ENCODE measurements at regions not wholly inside any gene's neighbourhood (a gene's known extent, or its start where the extent isn't known, plus 50 kb on each side); places are given as distances from the start of the nearest gene placed in this dataset.

- peak overlapping the region; percentile 23; the same call in 1 of the 2 replicates for H2AFZ ChIP-seq (ENCODE audit: low read depth, low read length)
- peaks cover 78% of the 10 kb centered on the region for H3K4me1 ChIP-seq (ENCODE audit: insufficient read depth, low read length)
- H3K79me2 ChIP-seq (ENCODE audit: insufficient read depth, low read length), result peaks cover 16% of the 10 kb centered on the region; the same call in 1 of the 2 replicates
- H3K36me3 ChIP-seq (ENCODE audit: insufficient read depth, low read length), result no peaks in the 10 kb centered on the region
- TF ChIP-seq CTCF (IDR thresholded peaks at IDR 0.05; ENCODE audit: borderline replicate concordance, extremely low read depth, low read length, poor library complexity, severe bottlenecking) (peak; percentile 69), EZH2 (IDR thresholded peaks at IDR 0.05; ENCODE audit: borderline replicate concordance, low read depth, low read length, severe bottlenecking) (no peak)
- H3K4me2 ChIP-seq (ENCODE audit: insufficient read depth, low read length), result peak overlapping the region; percentile 1
- peak; percentile 83 for DNase-seq
- peaks cover 3% of the 10 kb centered on the region for H3K9me3 ChIP-seq (ENCODE audit: insufficient read depth, low read length, severe bottlenecking)
- H3K27me3 ChIP-seq (ENCODE audit: insufficient read depth, low read length, poor library complexity), result no peaks in the 10 kb centered on the region
- no peaks in the 10 kb centered on the region for H4K20me1 ChIP-seq (ENCODE audit: insufficient read depth, low read length)
- H3K27ac ChIP-seq (ENCODE audit: low read length), result peak overlapping the region; percentile 98
- peak overlapping the region in 1 of 2 experiments; percentile 21; a peak in 1 of 4 replicates for H3K4me3 ChIP-seq (ENCODE audit: low read depth in 1 of 2, low read length in 2 of 2)
- peak; percentile 54 for ATAC-seq (ENCODE audit: insufficient read depth, low read depth)
- peak overlapping the region; percentile 59 for H3K9ac ChIP-seq (ENCODE audit: low read depth, low read length)
Observed at GRCh38 chr1:199221371-199222150, 582.7 kb downstream of the PTPRC start.

- no peak for DNase-seq
- H3K4me1 ChIP-seq (ENCODE audit: insufficient read depth, low read length), result peaks cover 59% of the 10 kb centered on the region
Observed at GRCh38 chr1:199223936-199224335, 585.1 kb downstream of the PTPRC start.

GRCh38 chr1:199226163-199226562, 587.3 kb downstream of the PTPRC start:
- H4K20me1 ChIP-seq (ENCODE audit: insufficient read depth, low read length), result no peaks in the 10 kb centered on the region
- H3K9ac ChIP-seq (ENCODE audit: low read depth, low read length), result peak overlapping the region; percentile 22
- no peak for DNase-seq
- no peaks in the 10 kb centered on the region for H3K27me3 ChIP-seq (ENCODE audit: insufficient read depth, low read length, poor library complexity)
- H3K27ac ChIP-seq (ENCODE audit: low read length), result peak overlapping the region; percentile 59
- no peak overlapping the region for H3K4me3 ChIP-seq (ENCODE audit: low read depth in 1 of 2, low read length in 2 of 2)
- peak overlapping the region; percentile 38 for H3K4me2 ChIP-seq (ENCODE audit: insufficient read depth, low read length)
- H3K36me3 ChIP-seq (ENCODE audit: insufficient read depth, low read length), result no peaks in the 10 kb centered on the region
- peak; percentile 27; the same call in 2 of the 3 replicates for ATAC-seq (ENCODE audit: insufficient read depth, low read depth)
- H3K9me3 ChIP-seq (ENCODE audit: insufficient read depth, low read length, severe bottlenecking), result peaks cover 3% of the 10 kb centered on the region
- TF ChIP-seq CTCF (IDR thresholded peaks at IDR 0.05; ENCODE audit: borderline replicate concordance, extremely low read depth, low read length, poor library complexity, severe bottlenecking) (no peak), EZH2 (IDR thresholded peaks at IDR 0.05; ENCODE audit: borderline replicate concordance, low read depth, low read length, severe bottlenecking) (no peak)
- peaks cover 36% of the 10 kb centered on the region for H3K4me1 ChIP-seq (ENCODE audit: insufficient read depth, low read length)
- no peaks in the 10 kb centered on the region; the same call in 1 of the 2 replicates for H3K79me2 ChIP-seq (ENCODE audit: insufficient read depth, low read length)
- H2AFZ ChIP-seq (ENCODE audit: low read depth, low read length), result peak overlapping the region; percentile 40; the same call in 1 of the 2 replicates

More at GRCh38 chr1:199223936-199224335, 585.1 kb downstream of the PTPRC start:
- Histone ChIP-seq H3K27ac (ENCODE audit: low read length) (no peak overlapping the region), H3K36me3 (ENCODE audit: insufficient read depth, low read length) (no peaks in the 10 kb centered on the region), H3K9me3 (ENCODE audit: insufficient read depth, low read length, severe bottlenecking) (peaks cover 3% of the 10 kb centered on the region), H3K4me2 (ENCODE audit: insufficient read depth, low read length) (no peak overlapping the region), H3K4me3 (ENCODE audit: low read depth in 1 of 2, low read length in 2 of 2) (no peak overlapping the region), H3K9ac (ENCODE audit: low read depth, low read length) (no peak overlapping the region), H4K20me1 (ENCODE audit: insufficient read depth, low read length) (no peaks in the 10 kb centered on the region), H3K27me3 (ENCODE audit: insufficient read depth, low read length, poor library complexity) (no peaks in the 10 kb centered on the region), H2AFZ (ENCODE audit: low read depth, low read length) (no peak overlapping the region), H3K79me2 (ENCODE audit: insufficient read depth, low read length) (peaks cover 5% of the 10 kb centered on the region; the same call in 1 of the 2 replicates)
- TF ChIP-seq EZH2 (IDR thresholded peaks at IDR 0.05; ENCODE audit: borderline replicate concordance, low read depth, low read length, severe bottlenecking), result no peak
- no peak for TF ChIP-seq CTCF (IDR thresholded peaks at IDR 0.05; ENCODE audit: borderline replicate concordance, extremely low read depth, low read length, poor library complexity, severe bottlenecking)
- ATAC-seq (ENCODE audit: insufficient read depth, low read depth), result no peak

All from DND-41 (cell line).